ENCODE measurements at regions not wholly inside any gene's neighbourhood (a gene's known extent, or its start where the extent isn't known, plus 50 kb on each side); places are given as distances from the start of the nearest gene placed in this dataset.
"Not testable (repeated sequence)": the region's sequence is repeated elsewhere in the genome, so short reads cannot be mapped to it uniquely, and the experiment has no call there.

GRCh38 chr2:144673456-144673855 lies 153.5 kb upstream of the ZEB2 start:
- DNase-seq: no peak

GRCh38 chr2:144671695-144672455 lies 152.0 kb upstream of the ZEB2 start:
- peak; percentile 47 for DNase-seq

DNA sequence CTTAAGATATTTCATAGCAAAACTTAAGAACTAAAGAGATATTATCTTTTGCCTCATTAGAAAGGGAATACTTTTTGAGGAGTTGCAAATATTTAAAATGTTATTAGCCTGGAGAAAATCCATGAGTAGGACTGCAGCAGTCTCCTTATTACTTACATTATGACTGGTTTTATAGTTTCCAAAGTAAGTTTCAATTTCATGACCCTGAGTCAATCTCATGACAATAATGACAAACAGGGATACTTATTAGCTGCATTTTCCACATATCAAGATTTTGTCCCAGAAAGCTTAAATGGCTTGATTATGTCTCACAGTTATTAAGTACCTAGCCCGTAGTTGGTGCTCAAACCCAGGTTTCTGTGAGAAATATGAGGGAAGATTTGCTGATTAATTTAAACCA lies 150.8 kb upstream of the ZEB2 start:
- no peak for DNase-seq

GRCh38 chr2:144670080-144670479 lies 150.2 kb upstream of the ZEB2 start:
- peak; percentile 19 for DNase-seq

DNA sequence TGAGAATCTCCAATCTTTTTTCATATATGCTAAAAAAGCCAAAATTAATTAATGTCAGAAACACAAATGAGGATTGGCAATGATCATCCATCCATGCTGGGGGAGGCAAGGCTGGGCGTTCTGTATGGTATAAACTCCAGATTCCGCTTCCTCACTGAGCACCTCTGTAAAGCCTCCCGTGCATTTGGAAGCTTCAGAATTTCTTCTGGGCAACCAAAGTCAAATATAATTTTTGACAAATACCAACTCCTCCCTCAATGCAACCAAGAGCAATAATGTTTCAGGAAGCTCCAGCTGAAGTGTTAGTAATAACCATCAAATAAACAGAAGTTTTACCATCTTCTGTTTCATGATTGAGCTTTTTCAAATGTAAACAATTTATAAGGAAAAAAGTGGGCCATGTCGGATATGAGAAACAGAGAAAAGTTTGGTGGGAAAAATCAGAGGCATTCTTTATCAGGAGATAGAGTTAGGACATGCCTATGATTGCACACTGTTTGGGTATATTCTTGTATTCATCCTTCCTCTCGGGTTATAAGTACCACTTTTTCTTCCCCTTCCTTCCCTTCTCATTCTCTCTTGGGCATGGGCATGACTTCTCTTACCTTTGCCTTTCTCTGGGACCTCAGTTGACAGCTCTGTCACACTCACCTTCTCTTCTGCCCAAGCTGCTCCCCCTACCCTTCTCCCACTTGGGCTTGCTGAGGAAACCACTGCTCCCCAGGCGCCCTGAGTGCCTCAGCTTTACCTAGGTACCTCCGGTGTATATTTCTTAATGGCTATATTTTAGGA lies 149.5 kb upstream of the ZEB2 start:
- no peak for DNase-seq

DNA sequence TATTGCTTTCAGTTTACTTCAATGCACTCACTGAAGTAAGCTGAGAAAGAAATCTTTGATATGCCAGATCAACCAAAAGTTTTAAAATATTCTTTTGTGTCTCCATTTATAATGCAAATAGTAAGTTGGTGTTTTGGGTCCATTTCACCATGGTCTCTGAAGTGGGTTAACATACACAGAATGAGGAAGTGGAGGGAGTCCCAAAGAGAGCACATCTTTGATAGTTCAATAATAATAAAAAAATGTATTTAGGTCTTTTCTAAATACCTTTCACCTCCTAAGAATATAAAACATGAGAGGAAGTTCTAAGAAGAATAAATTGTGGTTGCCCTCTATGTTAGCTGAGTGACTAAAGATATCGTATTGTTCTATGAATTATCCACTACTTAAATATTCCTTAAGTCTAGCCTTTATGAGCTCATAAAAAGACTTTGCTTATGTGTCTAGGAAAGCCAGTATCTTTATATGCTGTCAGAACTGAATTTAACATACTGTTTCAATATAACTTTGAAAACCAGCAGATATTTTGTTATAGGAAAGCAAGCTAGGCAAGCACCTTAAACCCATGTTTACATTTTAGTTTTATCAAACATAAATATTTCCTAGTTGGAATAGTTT lies 148.7 kb upstream of the ZEB2 start:
- no peak for DNase-seq

GRCh38 chr2:144666032-144666431 lies 146.1 kb upstream of the ZEB2 start:
- peak; percentile 19 for DNase-seq

GRCh38 chr2:144663207-144663606 lies 143.3 kb upstream of the ZEB2 start:
- no peak for DNase-seq

GRCh38 chr2:144660518-144661316 lies 140.8 kb upstream of the ZEB2 start:
- peak; percentile 76 for DNase-seq

DNA sequence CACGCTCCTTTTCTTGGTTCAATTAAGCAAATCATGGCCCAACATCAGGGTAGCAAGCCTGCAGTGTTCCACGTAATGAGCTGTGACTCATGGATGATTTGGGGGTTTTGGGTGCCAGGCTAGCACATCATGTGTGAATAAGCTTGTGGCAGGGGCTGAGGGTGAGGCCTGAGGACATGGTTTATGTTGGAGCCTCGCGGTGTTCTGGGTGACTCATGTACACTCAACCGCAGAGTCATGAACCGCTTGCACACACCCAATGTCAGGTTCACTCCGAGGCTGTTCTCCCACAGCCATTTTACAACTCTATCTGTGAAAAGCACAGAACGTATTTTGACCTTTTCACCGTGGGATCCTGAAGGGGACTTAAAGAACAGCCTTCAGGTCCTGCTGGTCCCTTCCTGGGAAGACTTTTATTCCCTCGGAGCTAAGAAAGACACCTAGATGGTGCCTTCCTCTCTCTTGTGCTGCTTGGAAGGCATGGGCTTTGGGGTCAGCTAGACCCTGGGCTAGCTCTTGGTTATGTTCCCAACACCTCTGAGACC lies 139.9 kb upstream of the ZEB2 start:
- DNase-seq: peak; percentile 90

DNA sequence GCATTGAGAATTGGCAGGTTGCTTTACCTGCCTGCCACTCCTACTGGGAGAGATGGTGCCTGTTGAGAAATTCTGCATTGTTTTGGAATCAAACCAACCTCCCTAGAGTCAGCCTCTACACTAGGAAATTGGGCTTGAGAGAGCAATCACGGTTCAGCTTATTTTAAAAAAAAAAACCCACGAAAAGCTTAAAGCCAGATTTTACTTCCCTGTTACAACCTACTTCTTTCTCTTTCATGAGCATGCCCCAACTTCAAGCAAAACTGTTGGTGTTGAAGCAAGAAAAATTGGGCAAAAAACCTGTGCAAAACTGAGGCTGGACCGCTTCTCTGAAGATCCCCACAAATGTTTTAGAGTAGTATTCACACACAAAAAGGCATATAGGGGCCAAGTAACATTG lies 134.6 kb upstream of the ZEB2 start:
- DNase-seq: no peak

- no peak for DNase-seq
Observed at GRCh38 chr2:144650907-144651306, 131.0 kb upstream of the ZEB2 start.

GRCh38 chr2:144648837-144649465 lies 129.0 kb upstream of the ZEB2 start:
- DNase-seq: no peak

GRCh38 chr2:144645083-144645778 lies 125.3 kb upstream of the ZEB2 start:
- no peak for DNase-seq

DNA sequence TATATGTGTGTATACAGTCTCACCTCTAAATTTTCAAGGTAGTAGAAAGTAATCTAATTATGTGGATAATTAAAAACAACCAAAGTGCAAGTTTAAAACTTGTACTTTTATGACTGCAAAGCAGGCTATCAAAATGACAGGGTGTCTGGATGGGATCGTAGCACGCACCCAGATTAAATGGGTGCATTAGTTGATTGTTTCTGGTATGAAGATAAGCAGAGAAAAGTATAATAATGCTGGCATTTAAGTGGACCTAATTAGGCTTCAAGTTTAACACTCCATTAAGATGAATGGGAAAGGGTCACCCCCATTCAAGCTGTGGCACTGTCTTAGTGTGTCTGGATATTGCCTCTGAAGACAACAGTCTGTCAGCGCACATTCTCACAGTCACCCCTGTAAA lies 124.6 kb upstream of the ZEB2 start:
- no peak for DNase-seq

- DNase-seq: no peak
Observed at GRCh38 chr2:144643537-144644336, 123.8 kb upstream of the ZEB2 start.

DNA sequence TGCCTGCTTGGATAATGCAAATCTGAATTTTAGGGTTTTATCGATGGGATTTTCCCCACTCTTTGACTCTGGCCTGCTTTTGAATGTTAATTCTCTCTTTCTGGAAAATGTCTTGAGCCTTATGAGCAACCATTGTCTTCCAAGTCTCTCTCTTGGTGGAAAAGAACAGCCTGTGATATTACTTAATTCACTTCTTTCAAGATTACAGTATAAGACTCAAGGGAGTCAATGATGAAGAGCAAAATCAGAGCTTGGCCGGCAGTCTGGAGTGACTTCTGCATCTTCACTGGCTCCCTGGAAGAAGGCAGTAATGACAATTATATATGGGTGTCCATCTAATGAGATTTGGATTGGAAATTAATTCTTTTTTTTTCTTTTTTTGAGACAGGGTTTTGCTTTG lies 122.9 kb upstream of the ZEB2 start:
- no peak for DNase-seq

GRCh38 chr2:144642131-144642530 lies 122.2 kb upstream of the ZEB2 start:
- no peak for DNase-seq

GRCh38 chr2:144638250-144638649 lies 118.3 kb upstream of the ZEB2 start:
- not testable (repeated sequence) for DNase-seq

GRCh38 chr2:144636860-144637259 lies 116.9 kb upstream of the ZEB2 start:
- DNase-seq: not testable (repeated sequence)

DNA sequence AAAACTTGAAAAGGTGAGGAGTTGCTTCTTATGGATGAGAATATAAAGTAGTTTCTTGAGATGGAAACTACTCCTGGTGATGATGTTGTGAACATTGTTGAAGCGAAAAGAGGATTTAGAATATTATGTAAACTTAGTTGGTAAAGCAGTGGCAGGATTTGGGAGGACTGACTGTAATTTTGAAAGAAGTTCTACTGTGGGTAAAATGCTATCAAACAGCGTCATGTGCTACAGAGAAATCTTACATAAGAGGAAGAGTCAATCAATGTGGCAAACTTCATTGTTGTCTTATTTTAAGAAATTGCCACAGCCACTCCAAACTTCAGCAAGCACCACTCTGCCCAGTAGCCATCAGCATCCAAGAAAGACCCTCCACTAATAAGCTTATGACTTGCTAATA lies 112.9 kb upstream of the ZEB2 start:
- DNase-seq: no peak
